HCT116 (cell line): ENCODE measurements at regions not wholly inside any gene's neighbourhood (a gene's known extent, or its start where the extent isn't known, plus 50 kb on each side); places are given as distances from the start of the nearest gene placed in this dataset.

Experiments
- ATAC-seq: fragments of 200-7000 bp; cut with Tn5 transposase; 2 replicates; pipeline ENCODE4 v1.9.1; 2020; ENCODE audit warnings: mild to moderate bottlenecking, moderate library complexity
- BruUV-seq: library from RNA; stranded (reverse); fragments of 400-500 nt; replicated peaks from 2 replicates; lab custom pipeline; 2021; lab: Mats Ljungman, UMichigan
- CTCF ChIA-PET: fragments of 300-600 bp; sonication (Branson Sonifier 250); formaldehyde crosslinking; loops from one replicate; lab custom pipeline; 2021; ENCODE audit warnings: antibody characterized with exemption; lab: Charles Lee
- POLR2A ChIA-PET: fragments of 300-600, 350-600 bp; sonication (Branson Sonifier 250); formaldehyde crosslinking; loops from one replicate; lab custom pipeline; 2021; ENCODE audit warnings: antibody characterized with exemption; lab: Charles Lee
- RAD21 ChIA-PET, 2 experiments: fragments of 300-600 bp; sonication (Branson Sonifier 250); formaldehyde crosslinking; loops; one replicate each; lab custom pipeline; 2023; ENCODE audit warnings: low total read pairs in 2 of 2; ENCODE audit not compliant: uncharacterized antibody in 2 of 2, unreplicated experiment in 2 of 2, low non-redundant PET in 1 of 2; lab: Charles Lee
- DNase-seq: peaks from one replicate; pipeline ENCODE4 v3.0.0-alpha.2; 2010; ENCODE audit warnings: low read depth, low spot score
- H2AFZ ChIP-seq: fragments of 200-600 bp; shearing (Covaris generic), sonication (generic); 2 replicates; pipeline ENCODE4 v1.6.1; 2017; ENCODE audit warnings: low read depth, mixed run types, mixed read lengths, antibody characterized with exemption, low read length; ENCODE audit not compliant: poor library complexity, severe bottlenecking
- H3K27ac ChIP-seq: 2 replicates; pipeline ENCODE4 v1.5.1; 2012; ENCODE audit warnings: low read depth, low read length
- H3K27me3 ChIP-seq: fragments of 200-600 bp; sonication (generic); 2 replicates; pipeline ENCODE4 v1.6.1; 2016; ENCODE audit warnings: mixed run types, low read length, mixed read lengths; ENCODE audit not compliant: insufficient read depth
- H3K36me3 ChIP-seq, 2 experiments: fragments of 200-500 bp in 1 of 2; fragments of 200-600 bp in 1 of 2; sonication (Bioruptor generic) in 1 of 2; sonication (generic) in 1 of 2; 2 replicates each; pipeline versions ENCODE4 v1.5.1 to v1.6.1; 2014 to 2016; ENCODE audit warnings: low read length in 2 of 2, inconsistent platforms in 1 of 2, mixed read lengths in 1 of 2, mixed run types in 1 of 2; ENCODE audit not compliant: insufficient read depth in 2 of 2, control insufficient read depth in 1 of 2
- H3K4me1 ChIP-seq, 2 experiments: fragments of 200-600 bp in 1 of 2; sonication (generic) in 1 of 2; 2 replicates each; pipeline versions ENCODE4 v1.5.1 to v1.6.1; 2012 to 2017; ENCODE audit warnings: low read length in 2 of 2, inconsistent platforms in 1 of 2, mild to moderate bottlenecking in 1 of 2, mixed read lengths in 1 of 2, mixed run types in 1 of 2, moderate library complexity in 1 of 2; ENCODE audit not compliant: insufficient read depth in 2 of 2, control insufficient read depth in 1 of 2
- H3K4me2 ChIP-seq: fragments of 200-600 bp; sonication (generic); 2 replicates; pipeline ENCODE4 v1.6.1; 2017; ENCODE audit warnings: mixed run types, low read length, mixed read lengths
- H3K4me3 ChIP-seq, 2 experiments: fragments of 200-600 bp in 1 of 2; sonication (generic) in 1 of 2; replicated peaks in 1 of 2; 2 replicates each; pipeline ENCODE4 v1.5.1; 2011 to 2016; ENCODE audit warnings: low read length in 2 of 2, control low read depth in 1 of 2, low read depth in 1 of 2, mild to moderate bottlenecking in 1 of 2, mixed read lengths in 1 of 2, mixed run types in 1 of 2
- H3K79me2 ChIP-seq: fragments of 200-600 bp; sonication (generic); 2 replicates; pipeline ENCODE4 v1.6.1; 2017; ENCODE audit warnings: mild to moderate bottlenecking, mixed run types, low read length, moderate library complexity, mixed read lengths; ENCODE audit not compliant: insufficient read depth
- H3K9ac ChIP-seq: fragments of 200-600 bp; sonication (generic); 2 replicates; pipeline ENCODE4 v1.6.1; 2016; ENCODE audit warnings: low read length, mixed read lengths
- H3K9me2 ChIP-seq: fragments of 200-600 bp; sonication (generic), shearing (Covaris generic); 2 replicates; pipeline ENCODE4 v1.6.1; 2017; ENCODE audit warnings: mixed run types, mild to moderate bottlenecking, moderate library complexity; ENCODE audit not compliant: insufficient read depth
- H3K9me3 ChIP-seq, 2 experiments: fragments of 200-500 bp in 1 of 2; fragments of 200-600 bp in 1 of 2; sonication (Bioruptor generic) in 1 of 2; sonication (generic) in 1 of 2; 2 replicates each; pipeline ENCODE4 v1.6.1; 2014 to 2017; ENCODE audit warnings: low read length in 2 of 2, mixed read lengths in 2 of 2, inconsistent platforms in 1 of 2, low read depth in 1 of 2, mild to moderate bottlenecking in 1 of 2, mixed run types in 1 of 2, moderate library complexity in 1 of 2; ENCODE audit not compliant: control insufficient read depth in 1 of 2, insufficient read depth in 1 of 2
- H4K20me1 ChIP-seq: fragments of 200-600 bp; sonication (generic), shearing (Covaris generic); 2 replicates; pipeline ENCODE4 v1.6.1; 2017; ENCODE audit warnings: mixed run types, mild to moderate bottlenecking, moderate library complexity; ENCODE audit not compliant: insufficient read depth
- EGR1 ChIP-seq: IDR thresholded peaks from 2 replicates; pipeline ENCODE4 v1.6.1; 2012; ENCODE audit warnings: low read depth
- ELF1 ChIP-seq: IDR thresholded peaks from 2 replicates; pipeline ENCODE4 v1.6.1; 2012; ENCODE audit warnings: low read depth, borderline replicate concordance
- EZH2 ChIP-seq: fragments of 200-600 bp; sonication (generic); IDR thresholded peaks from 2 replicates; pipeline ENCODE4 v1.6.1; 2017; ENCODE audit warnings: antibody characterized with exemption, mixed run types
- EZH2phosphoT487 ChIP-seq: fragments of 200-600 bp; IDR thresholded peaks from 2 replicates; pipeline ENCODE4 v1.6.1; 2018; ENCODE audit warnings: antibody characterized with exemption, borderline replicate concordance
- JUND ChIP-seq: IDR thresholded peaks from 2 replicates; pipeline ENCODE4 v1.6.1; 2012
- POLR2AphosphoS5 ChIP-seq: IDR thresholded peaks from 2 replicates; pipeline ENCODE4 v1.6.1; 2011; ENCODE audit warnings: mild to moderate bottlenecking, low read depth, low read length, moderate library complexity
- RAD21 ChIP-seq: IDR thresholded peaks from 2 replicates; pipeline ENCODE4 v1.6.1; 2012; ENCODE audit warnings: low read depth, mild to moderate bottlenecking
- SP1 ChIP-seq: IDR thresholded peaks from 2 replicates; pipeline ENCODE4 v1.6.1; 2012; ENCODE audit warnings: low read depth
- TCF7L2 ChIP-seq: IDR thresholded peaks from 2 replicates; pipeline ENCODE4 v1.7.0; 2011; ENCODE audit warnings: borderline replicate concordance, inconsistent platforms; ENCODE audit not compliant: insufficient read depth, insufficient read length; ENCODE audit errors: extremely low read depth
- YY1 ChIP-seq: IDR thresholded peaks from 2 replicates; pipeline ENCODE4 v1.6.1; 2011; ENCODE audit warnings: low read length, low read depth, moderate library complexity, mild to moderate bottlenecking; ENCODE audit not compliant: insufficient replicate concordance; ENCODE audit errors: extremely low read depth
- ZFX ChIP-seq: fragments of 450-650 bp; IDR thresholded peaks from 2 replicates; pipeline ENCODE4 v1.6.1; 2017
- intact Hi-C: fragments of 100-400 bp; cut with micrococcal nuclease; formaldehyde crosslinking; loops from 2 replicates; pipeline ENCODE4 v1.10.0; 2022
- TF ChIP-seq, protein P1 (sequence below): IDR thresholded peaks from 2 replicates; pipeline ENCODE4 v1.6.1; 2012; ENCODE audit warnings: low read depth
- TF ChIP-seq, protein P2 (sequence below): IDR thresholded peaks from 2 replicates; pipeline ENCODE4 v1.6.1; 2012
- TF ChIP-seq, protein P3 (sequence below): IDR thresholded peaks from 2 replicates; pipeline ENCODE4 v1.6.1; 2011; ENCODE audit warnings: mild to moderate bottlenecking, low read length, moderate library complexity; ENCODE audit not compliant: insufficient replicate concordance; ENCODE audit errors: extremely low read depth

DNA sequence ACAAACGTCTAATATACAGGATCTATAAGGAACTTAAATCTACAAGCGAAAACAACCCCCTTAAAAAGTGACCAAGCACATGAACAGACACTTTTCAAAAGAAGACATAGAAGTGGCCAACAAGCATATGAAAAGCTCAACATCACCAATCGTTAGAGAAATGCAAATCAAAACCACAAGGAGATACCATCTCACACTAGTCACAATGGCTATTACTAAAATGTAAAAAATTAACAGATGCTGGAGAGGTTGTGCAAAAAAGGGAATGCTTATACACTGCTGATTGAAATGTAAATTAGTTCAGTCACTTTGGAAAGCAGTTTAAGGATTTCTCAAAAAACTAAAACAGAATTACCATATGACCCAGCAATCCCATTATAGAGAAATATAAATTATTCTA lies 1148.5 kb upstream of the FAM98A start:
- H3K9ac ChIP-seq: no peak overlapping the region
- H3K27me3 ChIP-seq: no peaks in the 10 kb centered on the region
- no peak overlapping the region for H3K4me3 ChIP-seq
- DNase-seq: no peak
- H3K27ac ChIP-seq: no peak overlapping the region
- H3K4me1 ChIP-seq: no peaks in the 10 kb centered on the region
- no peaks in the 10 kb centered on the region for H3K9me2 ChIP-seq
- no peak overlapping the region for H2AFZ ChIP-seq
- intact Hi-C loops: no loop called here
- ChIA-PET POLR2A (no interaction called here), RAD21 (no interaction called here), CTCF (no interaction called here)
- H3K79me2 ChIP-seq: no peaks in the 10 kb centered on the region
- no TSS peak for BruUV-seq
- H4K20me1 ChIP-seq: no peaks in the 10 kb centered on the region
- no peaks in the 10 kb centered on the region for H3K36me3 ChIP-seq
- TF ChIP-seq, protein P1, sequence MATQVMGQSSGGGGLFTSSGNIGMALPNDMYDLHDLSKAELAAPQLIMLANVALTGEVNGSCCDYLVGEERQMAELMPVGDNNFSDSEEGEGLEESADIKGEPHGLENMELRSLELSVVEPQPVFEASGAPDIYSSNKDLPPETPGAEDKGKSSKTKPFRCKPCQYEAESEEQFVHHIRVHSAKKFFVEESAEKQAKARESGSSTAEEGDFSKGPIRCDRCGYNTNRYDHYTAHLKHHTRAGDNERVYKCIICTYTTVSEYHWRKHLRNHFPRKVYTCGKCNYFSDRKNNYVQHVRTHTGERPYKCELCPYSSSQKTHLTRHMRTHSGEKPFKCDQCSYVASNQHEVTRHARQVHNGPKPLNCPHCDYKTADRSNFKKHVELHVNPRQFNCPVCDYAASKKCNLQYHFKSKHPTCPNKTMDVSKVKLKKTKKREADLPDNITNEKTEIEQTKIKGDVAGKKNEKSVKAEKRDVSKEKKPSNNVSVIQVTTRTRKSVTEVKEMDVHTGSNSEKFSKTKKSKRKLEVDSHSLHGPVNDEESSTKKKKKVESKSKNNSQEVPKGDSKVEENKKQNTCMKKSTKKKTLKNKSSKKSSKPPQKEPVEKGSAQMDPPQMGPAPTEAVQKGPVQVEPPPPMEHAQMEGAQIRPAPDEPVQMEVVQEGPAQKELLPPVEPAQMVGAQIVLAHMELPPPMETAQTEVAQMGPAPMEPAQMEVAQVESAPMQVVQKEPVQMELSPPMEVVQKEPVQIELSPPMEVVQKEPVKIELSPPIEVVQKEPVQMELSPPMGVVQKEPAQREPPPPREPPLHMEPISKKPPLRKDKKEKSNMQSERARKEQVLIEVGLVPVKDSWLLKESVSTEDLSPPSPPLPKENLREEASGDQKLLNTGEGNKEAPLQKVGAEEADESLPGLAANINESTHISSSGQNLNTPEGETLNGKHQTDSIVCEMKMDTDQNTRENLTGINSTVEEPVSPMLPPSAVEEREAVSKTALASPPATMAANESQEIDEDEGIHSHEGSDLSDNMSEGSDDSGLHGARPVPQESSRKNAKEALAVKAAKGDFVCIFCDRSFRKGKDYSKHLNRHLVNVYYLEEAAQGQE: no peak
- TF ChIP-seq JUND (no peak), EGR1 (no peak), EZH2 (no peak)
- TF ChIP-seq, protein P2, sequence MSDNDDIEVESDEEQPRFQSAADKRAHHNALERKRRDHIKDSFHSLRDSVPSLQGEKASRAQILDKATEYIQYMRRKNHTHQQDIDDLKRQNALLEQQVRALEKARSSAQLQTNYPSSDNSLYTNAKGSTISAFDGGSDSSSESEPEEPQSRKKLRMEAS: no peak
- no peak overlapping the region for H3K4me2 ChIP-seq
- peaks cover 6 to 13% of the 10 kb centered on the region in 2 experiments; a peak in 2 of 4 replicates for H3K9me3 ChIP-seq
- no peak for ATAC-seq

DNA sequence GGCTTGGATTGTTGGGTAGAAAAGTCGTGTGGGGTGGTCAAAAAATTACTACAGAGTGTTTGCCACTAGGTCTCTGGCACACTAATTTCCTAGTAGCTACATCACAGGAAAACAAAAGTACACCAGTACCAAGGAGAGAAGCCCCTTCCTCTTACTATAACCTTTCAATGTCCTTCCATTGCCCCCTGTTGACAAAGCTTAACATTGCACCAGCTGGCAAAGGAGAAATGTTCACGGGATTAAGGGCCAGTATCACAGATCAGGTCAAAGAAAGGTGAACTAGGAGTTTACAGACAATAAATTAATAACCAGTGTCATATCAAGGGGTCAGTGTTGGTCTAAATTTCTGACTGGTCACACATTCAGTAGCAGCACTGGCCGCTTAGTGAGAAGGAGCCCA lies 1139.6 kb upstream of the FAM98A start:
- no peak overlapping the region for H3K9ac ChIP-seq
- ChIA-PET CTCF (no interaction called here), POLR2A (no interaction called here), RAD21 (no interaction called here)
- H3K4me3 ChIP-seq: no peak overlapping the region
- no peaks in the 10 kb centered on the region for H3K27me3 ChIP-seq
- intact Hi-C loops: no loop called here
- no peaks in the 10 kb centered on the region for H3K9me2 ChIP-seq
- H3K4me2 ChIP-seq: no peak overlapping the region
- ATAC-seq (no peak), DNase-seq (no peak)
- no peaks in the 10 kb centered on the region for H3K4me1 ChIP-seq
- no peaks in the 10 kb centered on the region for H4K20me1 ChIP-seq
- no peaks in the 10 kb centered on the region for H3K36me3 ChIP-seq
- H3K27ac ChIP-seq: no peak overlapping the region
- H3K9me3 ChIP-seq: peaks cover 4 to 20% of the 10 kb centered on the region in 2 experiments; a peak in 2 of 4 replicates
- BruUV-seq: no TSS peak
- H3K79me2 ChIP-seq: no peaks in the 10 kb centered on the region
- no peak overlapping the region for H2AFZ ChIP-seq
- TF ChIP-seq EGR1 (no peak), SP1 (no peak), TCF7L2 (no peak), POLR2AphosphoS5 (no peak), YY1 (no peak), ELF1 (no peak), ZFX (no peak), EZH2phosphoT487 (no peak), RAD21 (no peak)
- TF ChIP-seq, protein P3, sequence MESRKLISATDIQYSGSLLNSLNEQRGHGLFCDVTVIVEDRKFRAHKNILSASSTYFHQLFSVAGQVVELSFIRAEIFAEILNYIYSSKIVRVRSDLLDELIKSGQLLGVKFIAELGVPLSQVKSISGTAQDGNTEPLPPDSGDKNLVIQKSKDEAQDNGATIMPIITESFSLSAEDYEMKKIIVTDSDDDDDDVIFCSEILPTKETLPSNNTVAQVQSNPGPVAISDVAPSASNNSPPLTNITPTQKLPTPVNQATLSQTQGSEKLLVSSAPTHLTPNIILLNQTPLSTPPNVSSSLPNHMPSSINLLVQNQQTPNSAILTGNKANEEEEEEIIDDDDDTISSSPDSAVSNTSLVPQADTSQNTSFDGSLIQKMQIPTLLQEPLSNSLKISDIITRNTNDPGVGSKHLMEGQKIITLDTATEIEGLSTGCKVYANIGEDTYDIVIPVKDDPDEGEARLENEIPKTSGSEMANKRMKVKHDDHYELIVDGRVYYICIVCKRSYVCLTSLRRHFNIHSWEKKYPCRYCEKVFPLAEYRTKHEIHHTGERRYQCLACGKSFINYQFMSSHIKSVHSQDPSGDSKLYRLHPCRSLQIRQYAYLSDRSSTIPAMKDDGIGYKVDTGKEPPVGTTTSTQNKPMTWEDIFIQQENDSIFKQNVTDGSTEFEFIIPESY: no peak
- TF ChIP-seq, protein P2: no peak
